H1 (cell line): ENCODE measurements at regions not wholly inside any gene's neighbourhood (a gene's known extent, or its start where the extent isn't known, plus 50 kb on each side); places are given as distances from the start of the nearest gene placed in this dataset.

ENCODE experiments used
- CTCF ChIA-PET: fragments of 300-600 bp; sonication (Branson Sonifier 250); formaldehyde crosslinking; loops from one replicate; lab custom pipeline; 2021; ENCODE audit not compliant: partially characterized antibody; lab: Charles Lee
- POLR2A ChIA-PET: fragments of 300-600 bp; sonication (Branson Sonifier 250); formaldehyde crosslinking; loops from one replicate; lab custom pipeline; 2021; ENCODE audit warnings: inconsistent platforms; ENCODE audit not compliant: partially characterized antibody; lab: Charles Lee
- DNase-seq, 2 experiments: peaks; one replicate each; pipeline versions ENCODE4 v3.0.0 to v3.0.0-alpha.2; 2010 to 2022; ENCODE audit warnings: low spot score in 2 of 2, low read depth in 1 of 2, mixed read lengths in 1 of 2
- FAIRE-seq: peaks from 2 replicates; lab custom pipeline; 2011; peaks lifted over from hg19 to GRCh38; lab: Jason Lieb, UNC
- H2AFZ ChIP-seq: 2 replicates; pipeline ENCODE4 v1.8.1; 2012; ENCODE audit warnings: low read length, inconsistent platforms
- H2AK5ac ChIP-seq: 2 replicates; pipeline ENCODE4 v1.6.1; 2013; ENCODE audit warnings: low read depth, low read length
- H2BK120ac ChIP-seq: replicated peaks from 2 replicates; pipeline ENCODE3; 2013; ENCODE audit warnings: low read depth, low read length, inconsistent platforms
- H2BK12ac ChIP-seq: 2 replicates; pipeline ENCODE4 v1.6.1; 2013; ENCODE audit warnings: low read depth, low read length
- H2BK15ac ChIP-seq: 2 replicates; pipeline ENCODE4 v1.6.1; 2013; ENCODE audit warnings: low read length
- H2BK20ac ChIP-seq: 2 replicates; pipeline ENCODE4 v1.6.1; 2013; ENCODE audit warnings: low read length
- H2BK5ac ChIP-seq: 2 replicates; pipeline ENCODE4 v1.6.1; 2013; ENCODE audit warnings: low read depth, low read length
- H3K14ac ChIP-seq: 2 replicates; pipeline ENCODE4 v1.6.1; 2013; ENCODE audit warnings: inconsistent platforms; ENCODE audit not compliant: insufficient read length
- H3K18ac ChIP-seq: 2 replicates; pipeline ENCODE4 v1.6.1; 2013; ENCODE audit warnings: low read length; ENCODE audit errors: extremely low read depth
- H3K23ac ChIP-seq: 2 replicates; pipeline ENCODE4 v1.6.1; 2013; ENCODE audit warnings: inconsistent platforms; ENCODE audit not compliant: insufficient read length
- H3K23me2 ChIP-seq: 2 replicates; pipeline ENCODE4 v1.6.1; 2013; ENCODE audit warnings: low read depth, low read length
- H3K27ac ChIP-seq: 2 replicates; pipeline ENCODE4 v1.6.1; 2011; ENCODE audit warnings: low read depth, low read length, inconsistent platforms
- H3K27me3 ChIP-seq, 4 experiments: replicated peaks in 1 of 4; 1 replicate in 1 of 4; 2 replicates in 3 of 4; pipeline versions ENCODE4 v1.6.1 to v1.8.1; 2011 to 2013; ENCODE audit warnings: low read length in 3 of 4, mild to moderate bottlenecking in 3 of 4, inconsistent platforms in 2 of 4, mixed read lengths in 2 of 4, moderate library complexity in 1 of 4; ENCODE audit not compliant: control insufficient read depth in 3 of 4, insufficient read depth in 3 of 4; ENCODE audit errors: extremely low read depth in 1 of 4
- H3K36me3 ChIP-seq, 4 experiments: 2 replicates each; pipeline versions ENCODE4 v1.6.1 to v1.8.1; 2011 to 2013; ENCODE audit warnings: mild to moderate bottlenecking in 4 of 4, low read length in 3 of 4, moderate library complexity in 2 of 4, control low read depth in 1 of 4, inconsistent platforms in 1 of 4; ENCODE audit not compliant: insufficient read depth in 4 of 4, control insufficient read depth in 2 of 4
- H3K4ac ChIP-seq: replicated peaks from 2 replicates; pipeline ENCODE3; 2013; ENCODE audit warnings: low read length, low read depth, mixed read lengths, inconsistent platforms; ENCODE audit not compliant: insufficient read length
- H3K4me1 ChIP-seq, 4 experiments: replicated peaks in 1 of 4; 1 replicate in 1 of 4; 2 replicates in 3 of 4; pipeline versions ENCODE4 v1.6.1 to v1.8.1; 2011 to 2013; ENCODE audit warnings: low read length in 3 of 4, inconsistent platforms in 2 of 4, mixed read lengths in 1 of 4; ENCODE audit not compliant: insufficient read depth in 4 of 4, control insufficient read depth in 3 of 4
- H3K4me2 ChIP-seq, 2 experiments: 2 replicates each; pipeline versions ENCODE4 v1.6.1 to v1.8.1; 2011 to 2013; ENCODE audit warnings: low read depth in 2 of 2, low read length in 2 of 2, control low read depth in 1 of 2, inconsistent platforms in 1 of 2, mild to moderate bottlenecking in 1 of 2; ENCODE audit not compliant: insufficient read depth in 1 of 2
- H3K4me3 ChIP-seq, 4 experiments: fragments of 200-600, 300-600 bp in 1 of 4; sonication (generic), shearing (Covaris generic), sonication (Bioruptor Twin) in 1 of 4; 2 replicates each; pipeline versions ENCODE4 v1.5.1 to v1.8.1; 2011 to 2016; ENCODE audit warnings: low read length in 4 of 4, low read depth in 3 of 4, control low read depth in 2 of 4, inconsistent platforms in 2 of 4, mild to moderate bottlenecking in 2 of 4, mixed read lengths in 1 of 4, moderate library complexity in 1 of 4; ENCODE audit not compliant: insufficient read depth in 2 of 4; ENCODE audit errors: extremely low read depth in 1 of 4
- H3K56ac ChIP-seq: replicated peaks from 2 replicates; pipeline ENCODE3; 2013; ENCODE audit warnings: low read depth, mild to moderate bottlenecking, mixed read lengths, low read length, inconsistent platforms; ENCODE audit not compliant: insufficient read length
- H3K79me1 ChIP-seq: 2 replicates; pipeline ENCODE4 v1.6.1; 2013; ENCODE audit warnings: low read depth, low read length, control low read depth
- H3K79me2 ChIP-seq, 2 experiments: 2 replicates each; pipeline versions ENCODE4 v1.6.1 to v1.8.1; 2012 to 2013; ENCODE audit warnings: low read length in 2 of 2, mild to moderate bottlenecking in 2 of 2, inconsistent platforms in 1 of 2; ENCODE audit not compliant: insufficient read depth in 2 of 2, control insufficient read depth in 1 of 2
- H3K9ac ChIP-seq, 4 experiments: replicated peaks in 1 of 4; 1 replicate in 1 of 4; 2 replicates in 3 of 4; pipeline versions ENCODE4 v1.6.1 to v1.8.1; 2011 to 2013; ENCODE audit warnings: low read depth in 3 of 4, low read length in 3 of 4, control low read depth in 2 of 4, mild to moderate bottlenecking in 2 of 4, moderate library complexity in 2 of 4, inconsistent platforms in 1 of 4; ENCODE audit errors: extremely low read depth in 1 of 4
- H3K9me3 ChIP-seq, 2 experiments: 2 replicates each; pipeline versions ENCODE4 v1.6.1 to v1.8.1; 2012 to 2013; ENCODE audit warnings: mild to moderate bottlenecking in 2 of 2, moderate library complexity in 2 of 2, control low read depth in 1 of 2, inconsistent platforms in 1 of 2, low read depth in 1 of 2, low read length in 1 of 2, mixed read lengths in 1 of 2; ENCODE audit not compliant: insufficient read depth in 2 of 2
- H4K20me1 ChIP-seq, 2 experiments: replicated peaks in 1 of 2; 2 replicates each; pipeline versions ENCODE3 to v1.8.1; 2011 to 2013; ENCODE audit warnings: inconsistent platforms in 2 of 2, low read length in 2 of 2, mild to moderate bottlenecking in 1 of 2; ENCODE audit not compliant: insufficient read depth in 2 of 2, control insufficient read depth in 1 of 2
- H4K5ac ChIP-seq: 2 replicates; pipeline ENCODE4 v1.6.1; 2013; ENCODE audit warnings: low read length, low read depth, mixed read lengths, inconsistent platforms; ENCODE audit not compliant: insufficient read length
- H4K8ac ChIP-seq: 2 replicates; pipeline ENCODE4 v1.8.0; 2013; ENCODE audit warnings: mild to moderate bottlenecking, moderate library complexity, low read length, inconsistent platforms; ENCODE audit not compliant: insufficient read depth; ENCODE audit errors: extremely low read depth
- H4K91ac ChIP-seq: replicated peaks from 2 replicates; pipeline ENCODE3; 2013; ENCODE audit warnings: low read length, mixed read lengths, inconsistent platforms; ENCODE audit not compliant: insufficient read length
- ATF2 ChIP-seq: IDR thresholded peaks from 2 replicates; pipeline ENCODE4 v1.6.1; 2012; ENCODE audit warnings: low read length, inconsistent platforms
- CBX5 ChIP-seq: fragments of 300-800, 300-1000 bp; sonication (generic); IDR thresholded peaks from 2 replicates; pipeline ENCODE4 v1.7.1; 2016; ENCODE audit warnings: antibody characterized with exemption, low read length, low read depth
- CHD2 ChIP-seq: IDR thresholded peaks from 2 replicates; pipeline ENCODE4 v1.6.1; 2012; ENCODE audit warnings: low read length, improper control_type of control experiment
- CTBP2 ChIP-seq: IDR thresholded peaks from 2 replicates; pipeline ENCODE4 v1.7.0; 2011; ENCODE audit warnings: borderline replicate concordance, mild to moderate bottlenecking, moderate library complexity, mixed read lengths, low read length; ENCODE audit not compliant: insufficient read depth, insufficient read length
- GABPA ChIP-seq: IDR thresholded peaks from 2 replicates; pipeline ENCODE4 v1.6.1; 2011; ENCODE audit warnings: mild to moderate bottlenecking, low read length, moderate library complexity, borderline replicate concordance; ENCODE audit not compliant: insufficient read depth
- GTF2F1 ChIP-seq: IDR thresholded peaks from 2 replicates; pipeline ENCODE4 v1.6.1; 2012; ENCODE audit warnings: low read depth, low read length, improper control_type of control experiment, borderline replicate concordance
- KDM5A ChIP-seq: fragments of 200-600 bp; IDR thresholded peaks from 2 replicates; pipeline ENCODE4 v1.7.1; 2012; ENCODE audit warnings: mild to moderate bottlenecking, low read length, inconsistent platforms, mixed read lengths
- SAP30 ChIP-seq: fragments of 300-600 bp; sonication (generic); IDR thresholded peaks from 2 replicates; pipeline ENCODE4 v1.7.1; 2012; ENCODE audit warnings: low read length, moderate library complexity, mild to moderate bottlenecking, inconsistent platforms; ENCODE audit not compliant: insufficient read depth, insufficient replicate concordance
- SP1 ChIP-seq: IDR thresholded peaks from 2 replicates; pipeline ENCODE4 v1.6.1; 2011; ENCODE audit warnings: low read depth, low read length
- TCF12 ChIP-seq: IDR thresholded peaks from 2 replicates; pipeline ENCODE4 v1.6.1; 2011; ENCODE audit warnings: low read depth, mild to moderate bottlenecking, low read length
- USF2 ChIP-seq: IDR thresholded peaks from 2 replicates; pipeline ENCODE4 v1.6.1; 2011; ENCODE audit warnings: low read length, improper control_type of control experiment
- ZNF274 ChIP-seq: IDR thresholded peaks from 2 replicates; pipeline ENCODE4 v1.7.0; 2012; ENCODE audit warnings: low read length, borderline replicate concordance; ENCODE audit errors: extremely low read depth
- WGBS, 2 experiments: shearing (Covaris generic) in 1 of 2; methylation state at CpG; one replicate each; pipeline versions ENCODE4 v1.1.6 to v1.1.7; 2013 to 2015; ENCODE audit warnings: low lambda C conversion rate in 2 of 2, mixed read lengths in 2 of 2, inconsistent platforms in 1 of 2, low coverage in 1 of 2, missing lambda C conversion rate in 1 of 2; ENCODE audit not compliant: insufficient replicate concordance in 2 of 2, insufficient coverage in 1 of 2, insufficient read length in 1 of 2; ENCODE audit errors: extremely low coverage in 1 of 2, missing lambda C conversion rate in 1 of 2; 5-methylcytosine and 5-hydroxymethylcytosine counted together

GRCh38 chr5:39740404-39740803, 315.6 kb upstream of the DAB2 start:
- no peak overlapping the region for H2BK20ac ChIP-seq
- H3K23me2 ChIP-seq: no peaks in the 10 kb centered on the region
- no peak overlapping the region for H2BK15ac ChIP-seq
- H3K36me3 ChIP-seq: no peaks in the 10 kb centered on the region
- no peak overlapping the region for H4K91ac ChIP-seq
- no peak for FAIRE-seq
- peak overlapping the region; percentile 87; the same call in 1 of the 2 replicates for H2AFZ ChIP-seq
- no peak overlapping the region for H4K8ac ChIP-seq
- H3K4me3 ChIP-seq: no peak overlapping the region
- H2BK12ac ChIP-seq: no peak overlapping the region
- no peaks in the 10 kb centered on the region for H3K79me2 ChIP-seq
- H3K27ac ChIP-seq: no peak overlapping the region
- no peak overlapping the region for H4K5ac ChIP-seq
- H2BK5ac ChIP-seq: no peak overlapping the region
- H3K4me1 ChIP-seq: no peaks in the 10 kb centered on the region
- no peak overlapping the region for H3K56ac ChIP-seq
- H3K9me3 ChIP-seq: no peaks in the 10 kb centered on the region
- ChIA-PET POLR2A (no interaction called here), CTCF (no interaction called here)
- no peaks in the 10 kb centered on the region for H3K79me1 ChIP-seq
- H3K27me3 ChIP-seq: no peaks in the 10 kb centered on the region
- H3K4me2 ChIP-seq: no peak overlapping the region
- no peak overlapping the region for H3K14ac ChIP-seq
- DNase-seq: no peak
- H3K9ac ChIP-seq: no peak overlapping the region
- 95% methylated on average over 15 of the region's 15 CpGs; no CpG with 5 or more reads in 1 of the 2 experiments for WGBS, 2 experiments
- H2BK120ac ChIP-seq: no peak overlapping the region
- H4K20me1 ChIP-seq: no peaks in the 10 kb centered on the region
- no peak overlapping the region for H3K4ac ChIP-seq
- no peak overlapping the region for H3K18ac ChIP-seq
- no peak overlapping the region for H3K23ac ChIP-seq
- no peak overlapping the region for H2AK5ac ChIP-seq
- TF ChIP-seq KDM5A (no peak), SP1 (no peak), CBX5 (no peak), ZNF274 (no peak), TCF12 (no peak), CHD2 (no peak), USF2 (no peak), GABPA (no peak), ATF2 (no peak), CTBP2 (no peak), SAP30 (no peak), GTF2F1 (no peak)
